Kasumi-1 (cell line): ENCODE measurements at regions not wholly inside any gene's neighbourhood (a gene's known extent, or its start where the extent isn't known, plus 50 kb on each side); places are given as distances from the start of the nearest gene placed in this dataset.
"Not testable (repeated sequence)": the region's sequence is repeated elsewhere in the genome, so short reads cannot be mapped to it uniquely, and the experiment has no call there.

Source experiments
- DNase-seq, 2 experiments: peaks; one replicate each; lab custom pipeline; 2025; lab: John Stamatoyannopoulos, UW

DNA sequence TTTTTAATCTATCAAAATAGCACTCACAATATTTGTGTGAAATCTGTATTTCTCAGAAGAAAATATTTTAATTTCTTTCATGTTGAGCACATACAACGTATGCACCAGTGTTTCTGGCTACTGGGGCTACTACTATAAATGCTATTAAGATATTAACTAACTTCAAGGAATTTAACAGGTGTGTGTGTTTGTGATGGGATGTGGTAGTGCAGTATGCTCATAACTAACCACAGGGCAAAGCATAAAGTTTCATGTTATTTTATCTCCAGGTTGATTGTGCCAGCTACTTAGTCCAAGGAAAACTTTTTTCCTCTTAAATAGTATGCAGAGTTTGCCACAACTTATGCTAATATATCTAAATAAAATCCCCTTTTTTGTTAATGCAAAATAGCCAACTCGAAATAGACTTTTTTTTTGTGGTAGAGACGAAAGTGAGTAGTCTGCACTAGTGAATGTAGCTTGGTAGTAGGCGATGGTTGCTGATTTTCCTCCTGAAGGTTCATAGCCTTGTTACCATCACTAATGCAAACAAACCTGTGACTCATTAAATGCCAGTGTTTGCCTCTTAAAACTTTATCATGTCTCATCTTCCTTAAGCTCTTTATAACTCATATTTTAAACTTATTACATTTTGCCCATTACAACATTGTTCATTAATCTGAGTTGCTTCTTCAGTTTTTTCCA lies 565.5 kb upstream of the ANO3 start:
- DNase-seq, result no peak

DNA sequence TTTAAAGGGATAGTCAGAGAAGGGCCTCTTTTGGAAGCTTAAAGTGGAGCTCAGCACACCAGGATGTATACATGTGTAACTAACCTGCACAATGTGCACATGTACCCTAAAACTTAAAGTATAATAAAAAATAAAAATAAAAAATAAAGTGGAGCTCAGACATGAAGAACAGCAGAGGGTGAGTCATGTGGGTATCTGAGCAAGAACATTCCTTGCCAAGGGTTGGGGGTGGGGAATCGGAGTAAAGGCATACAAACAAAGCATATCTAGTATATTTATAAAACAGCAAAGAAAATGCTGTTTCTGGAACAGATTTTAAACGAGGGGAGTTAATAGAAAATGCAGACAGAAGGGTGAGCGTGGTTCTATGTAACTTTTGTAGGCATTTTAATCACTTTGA lies 562.6 kb upstream of the ANO3 start:
- no peak for DNase-seq

DNA sequence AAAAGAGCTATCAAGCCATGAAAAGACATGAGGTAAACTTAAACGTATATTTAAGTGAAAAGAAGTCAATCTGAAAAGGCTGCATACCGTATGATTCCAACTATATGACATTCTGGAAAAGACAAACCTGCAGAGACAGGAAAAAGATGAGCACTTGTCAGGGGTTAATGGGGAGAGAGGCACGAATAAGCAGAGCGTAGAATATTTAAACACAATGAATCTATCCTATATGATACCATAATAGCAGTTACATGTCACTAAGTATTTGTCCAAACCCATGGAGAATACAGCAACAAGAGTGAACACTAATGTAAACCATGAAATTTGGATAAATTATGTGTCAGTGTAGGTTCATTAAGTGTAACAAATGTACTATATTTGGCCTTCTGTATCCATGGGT lies 560.3 kb upstream of the ANO3 start:
- DNase-seq, result no peak

DNA sequence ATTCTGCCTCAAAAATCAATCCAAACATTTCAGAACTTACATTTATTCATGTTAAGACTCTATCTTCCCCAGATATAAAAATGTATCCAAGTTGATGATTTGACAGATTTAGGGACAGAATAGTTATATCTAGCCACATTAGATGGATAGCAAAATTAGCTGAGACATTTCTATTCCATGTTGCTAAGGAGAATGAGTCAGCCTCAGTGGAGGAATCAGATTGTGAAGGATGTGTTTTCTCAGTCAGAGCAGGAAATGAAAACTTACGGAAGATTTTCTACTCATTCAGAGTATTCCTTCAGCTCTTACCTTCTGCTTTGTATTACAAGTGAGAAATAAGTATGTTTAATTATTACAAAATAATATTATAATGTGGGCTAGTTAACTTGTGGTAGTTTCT lies 556.3 kb upstream of the ANO3 start:
- DNase-seq, result no peak

DNA sequence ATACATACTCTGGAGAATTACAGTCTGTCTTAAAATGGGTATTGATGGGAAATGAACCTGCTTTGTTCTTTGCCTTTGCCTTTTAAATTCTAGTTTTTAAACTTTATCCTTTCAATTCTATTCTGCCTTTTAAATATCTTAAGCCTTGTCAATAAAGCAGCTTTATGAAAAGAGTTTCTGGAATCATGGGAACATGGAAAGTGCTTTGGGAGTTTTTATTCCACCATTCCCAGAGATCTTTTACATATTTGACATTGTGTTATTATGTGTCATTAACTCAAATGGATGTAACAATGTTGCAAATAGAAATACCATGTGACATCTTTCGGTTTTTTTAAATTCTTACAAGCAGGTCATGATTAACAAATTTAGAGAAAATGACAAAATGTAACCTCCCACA lies 555.7 kb upstream of the ANO3 start:
- DNase-seq, result no peak

DNA sequence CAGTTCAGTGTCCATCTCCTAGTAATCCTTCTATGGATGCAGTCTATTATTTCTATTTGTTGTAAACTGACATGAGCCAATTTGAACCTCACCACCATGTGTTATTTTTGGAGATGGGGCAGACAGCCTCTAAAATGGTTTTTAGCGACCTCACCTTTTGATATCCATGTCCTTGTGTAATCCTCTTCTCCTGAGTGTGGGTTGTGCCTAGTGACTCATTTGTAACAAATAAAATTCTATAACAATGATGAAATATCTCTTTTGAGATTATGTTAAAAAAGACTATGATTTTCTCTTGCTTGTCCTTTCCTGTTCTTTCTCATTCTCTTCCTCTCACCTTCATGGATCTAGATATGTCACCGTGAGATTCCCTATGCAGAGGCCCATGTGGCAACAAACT lies 554.6 kb upstream of the ANO3 start:
- DNase-seq, result no peak

DNA sequence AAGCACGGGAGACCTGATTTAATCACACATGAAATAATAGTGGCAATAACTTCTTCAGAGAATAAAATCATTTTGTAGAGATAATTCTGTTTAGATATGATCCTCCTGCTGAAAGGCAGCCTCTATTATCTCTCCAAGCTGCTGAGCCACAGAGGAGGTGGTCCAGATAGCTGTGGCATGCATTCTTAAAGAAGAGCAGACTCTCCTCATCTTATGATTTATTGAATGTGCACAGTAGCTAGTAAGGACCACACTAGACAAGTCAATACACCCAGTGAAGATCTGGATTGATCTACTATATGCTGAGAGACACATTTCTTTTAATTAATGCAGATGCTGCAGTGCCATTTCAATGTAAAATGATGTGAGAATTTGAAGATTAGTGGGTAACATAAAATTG lies 552.9 kb upstream of the ANO3 start:
- no peak for DNase-seq

DNA sequence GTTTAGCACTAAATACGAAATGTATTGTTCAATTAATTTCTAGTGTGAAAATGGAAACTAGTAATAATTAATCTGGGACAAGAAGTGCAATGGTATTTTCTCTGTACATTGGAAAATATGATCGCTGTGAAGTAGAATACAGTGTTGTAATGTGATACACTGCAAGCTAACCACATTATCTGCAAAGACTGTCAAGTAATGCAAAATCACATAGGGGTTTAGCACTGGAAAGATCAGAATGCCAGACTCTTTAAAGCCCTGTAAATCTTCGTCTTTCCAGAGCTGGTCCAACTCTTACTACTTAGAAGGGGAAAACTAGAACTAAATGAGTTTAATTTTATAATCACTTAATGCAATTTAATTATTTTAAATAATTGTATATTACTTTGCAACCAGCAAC lies 544.5 kb upstream of the ANO3 start:
- no peak for DNase-seq

DNA sequence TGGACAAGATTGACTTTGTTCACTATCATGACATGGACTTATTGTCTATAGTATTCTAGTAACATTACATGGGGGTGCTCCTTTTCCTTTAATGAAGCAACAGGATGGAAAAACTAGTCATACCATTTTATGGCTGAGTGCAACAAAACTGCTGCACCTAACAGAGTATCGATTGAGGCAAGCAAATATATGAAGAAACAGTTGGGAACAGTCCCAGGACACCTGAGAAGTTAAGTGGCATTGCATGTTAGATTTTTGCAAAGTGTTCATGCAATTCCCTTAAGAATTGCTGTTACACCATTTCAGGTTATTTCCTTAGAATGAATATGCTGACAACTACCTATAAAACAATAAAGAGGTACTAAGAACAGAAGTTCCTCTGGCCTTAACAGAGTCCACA lies 541.5 kb upstream of the ANO3 start:
- no peak for DNase-seq

DNA sequence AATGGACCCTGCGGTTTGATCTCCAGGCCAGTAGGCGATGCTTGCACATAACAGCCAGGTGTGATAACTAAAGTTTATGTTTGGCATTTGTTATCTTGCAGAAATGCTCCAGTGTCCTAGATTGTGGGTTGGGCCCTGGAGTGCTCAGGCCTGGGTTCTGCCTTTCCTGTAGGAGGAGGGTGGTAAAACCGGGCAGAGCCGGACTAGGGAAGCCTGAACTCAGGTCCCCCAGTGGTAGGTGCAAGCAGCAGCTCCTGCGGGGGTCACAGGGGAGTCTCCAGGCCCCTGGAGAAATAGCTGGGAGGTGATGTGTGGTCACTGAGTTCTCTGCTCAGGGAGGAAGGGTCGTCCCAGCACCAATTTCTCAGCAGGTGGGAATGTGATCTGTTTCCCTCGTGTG lies 538.3 kb upstream of the ANO3 start:
- DNase-seq, result no peak

DNA sequence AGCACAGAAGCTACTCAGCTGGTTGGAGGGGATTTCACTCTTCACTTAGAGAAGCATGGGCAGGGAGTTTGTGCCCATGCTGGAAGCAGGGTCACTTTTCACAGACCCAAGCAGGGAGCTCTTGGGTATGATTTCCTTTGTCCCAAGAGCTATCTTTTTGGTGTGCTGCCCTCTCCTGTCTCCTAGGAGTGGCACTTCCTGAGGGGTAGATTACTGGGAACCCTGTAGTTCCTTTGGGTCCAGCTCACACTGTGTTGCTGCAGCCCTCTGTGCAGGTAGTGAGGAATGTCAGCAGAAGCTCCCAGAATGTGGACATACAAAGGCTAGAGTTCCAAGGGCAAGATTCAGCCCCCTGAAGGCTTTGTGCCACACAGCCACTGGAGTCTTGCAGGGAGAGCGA lies 537.1 kb upstream of the ANO3 start:
- no peak for DNase-seq

DNA sequence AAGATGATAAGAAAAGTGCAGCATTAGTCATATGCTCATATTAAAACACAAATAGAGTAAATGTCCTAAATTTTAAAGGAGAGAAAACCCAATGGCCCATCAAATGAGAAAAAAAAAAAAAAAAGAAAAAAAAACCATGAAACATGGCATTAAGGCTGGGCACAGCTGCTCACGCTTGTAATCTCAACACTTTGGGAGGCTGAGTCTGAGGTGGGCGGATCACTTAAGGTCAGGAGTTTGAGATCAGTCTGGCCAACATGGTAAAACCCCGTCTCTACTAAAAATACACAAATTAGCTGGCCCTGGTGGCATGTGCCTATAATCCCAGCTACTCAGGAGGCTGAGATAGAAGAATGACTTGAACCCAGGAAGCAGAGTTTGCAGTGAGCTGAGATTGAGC lies 515.5 kb upstream of the ANO3 start:
- DNase-seq, result no peak

DNA sequence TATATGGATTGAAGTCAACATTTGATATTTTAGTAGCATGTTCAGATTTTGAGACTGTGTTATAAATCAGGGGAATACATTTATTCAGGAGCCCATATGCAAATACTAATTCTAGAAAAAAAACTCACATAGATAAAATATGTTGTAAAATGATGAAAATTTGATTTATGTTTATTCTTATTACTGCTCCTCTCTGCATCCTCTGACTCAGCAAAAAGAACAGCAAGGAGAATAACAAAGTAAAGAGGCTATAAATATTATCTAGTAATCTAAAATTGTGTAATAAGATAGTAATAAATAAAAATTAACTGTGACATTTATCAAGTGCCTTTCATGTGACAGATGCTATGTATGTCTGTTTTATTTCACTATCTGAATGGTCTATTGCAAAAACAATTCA lies 507.2 kb upstream of the ANO3 start:
- no peak for DNase-seq

DNA sequence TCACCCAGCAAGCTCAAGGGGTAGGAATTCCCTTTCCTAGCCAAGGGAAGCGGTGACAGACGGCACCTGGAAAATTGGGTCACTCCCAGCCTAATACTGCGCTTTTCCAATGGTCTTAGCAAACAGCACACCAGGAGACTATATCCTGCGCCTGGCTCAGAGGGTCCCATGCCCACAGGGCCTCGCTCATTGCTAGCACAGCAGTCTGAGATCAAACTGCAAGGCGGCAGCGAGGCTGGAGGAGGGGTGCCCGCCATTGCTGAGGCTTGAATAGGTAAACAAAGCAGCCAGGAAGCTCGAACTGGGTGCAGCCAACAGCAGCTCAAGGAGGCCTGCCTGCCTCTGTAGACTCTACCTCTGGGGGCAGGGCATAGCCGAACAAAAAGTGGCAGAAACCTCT lies 500.4 kb upstream of the ANO3 start:
- not testable (repeated sequence) for DNase-seq

DNA sequence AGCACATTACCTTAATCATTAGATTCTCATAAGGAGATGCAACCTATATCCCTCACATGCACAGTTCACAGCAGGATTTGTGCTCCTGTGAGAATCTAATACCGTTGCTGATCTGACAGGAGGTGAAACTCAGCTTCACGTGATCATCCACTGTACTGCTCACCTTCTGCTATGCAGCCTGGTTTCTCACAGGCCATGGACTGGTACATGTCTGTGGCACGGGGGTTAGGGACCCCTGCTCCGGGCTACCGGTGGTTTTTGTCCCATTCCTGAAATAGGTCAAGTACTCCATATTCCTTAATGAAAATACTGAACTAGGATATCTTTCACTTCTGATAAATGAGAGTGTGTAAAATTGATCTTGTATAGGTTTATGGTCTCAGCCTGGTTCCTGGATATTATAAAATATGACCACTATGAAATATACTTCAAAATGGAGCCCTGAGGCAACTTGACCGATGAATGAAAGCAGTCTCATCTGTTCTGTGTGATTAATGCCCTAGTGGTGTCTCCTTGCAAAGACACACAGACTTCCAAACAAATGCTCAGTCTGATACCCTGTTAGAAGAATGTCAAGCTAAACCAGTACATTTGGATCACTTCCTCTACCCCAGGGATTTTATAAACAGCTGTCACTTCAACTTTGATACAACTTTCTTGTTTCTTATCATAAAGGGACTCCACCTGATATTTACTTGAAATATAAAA lies 492.9 kb upstream of the ANO3 start:
- DNase-seq, result no peak

DNA sequence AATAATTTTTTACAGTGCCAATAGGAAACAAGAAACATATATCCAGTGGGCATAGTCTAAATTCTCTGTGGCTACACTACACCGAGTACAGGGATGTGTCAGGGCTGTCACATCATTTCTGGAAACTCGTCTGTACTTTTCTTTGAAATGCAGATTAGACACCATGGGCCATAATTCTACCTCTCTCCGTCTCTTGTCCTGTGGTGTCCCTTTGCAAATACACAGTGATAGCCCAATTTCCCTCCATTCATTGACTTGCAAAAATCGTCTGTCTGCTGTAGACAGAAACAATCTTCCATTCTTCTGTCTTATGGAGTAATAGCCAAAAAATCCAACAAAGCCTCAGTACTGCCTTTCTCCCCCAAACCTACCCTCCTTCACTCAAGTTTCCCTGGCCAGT lies 487.1 kb upstream of the ANO3 start:
- DNase-seq, result no peak

DNA sequence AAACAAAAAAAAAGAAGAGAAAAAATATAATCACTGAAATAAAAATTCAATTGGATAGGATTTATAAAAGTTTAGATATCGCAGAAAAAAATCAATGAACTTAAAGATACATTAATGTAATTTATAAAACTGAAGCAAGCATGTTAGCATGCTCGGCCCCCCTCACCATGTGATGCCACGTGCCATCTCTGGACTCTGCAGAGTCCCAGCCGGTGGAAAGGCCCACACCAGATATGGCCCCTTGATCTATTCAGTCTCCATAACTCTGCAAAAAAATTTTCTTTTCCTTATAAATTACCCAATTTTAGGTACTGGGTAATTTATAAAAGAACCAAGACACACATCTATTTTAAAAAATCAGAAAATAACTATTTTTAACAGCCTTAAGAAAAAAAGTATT lies 476.0 kb upstream of the ANO3 start:
- DNase-seq, result no peak

DNA sequence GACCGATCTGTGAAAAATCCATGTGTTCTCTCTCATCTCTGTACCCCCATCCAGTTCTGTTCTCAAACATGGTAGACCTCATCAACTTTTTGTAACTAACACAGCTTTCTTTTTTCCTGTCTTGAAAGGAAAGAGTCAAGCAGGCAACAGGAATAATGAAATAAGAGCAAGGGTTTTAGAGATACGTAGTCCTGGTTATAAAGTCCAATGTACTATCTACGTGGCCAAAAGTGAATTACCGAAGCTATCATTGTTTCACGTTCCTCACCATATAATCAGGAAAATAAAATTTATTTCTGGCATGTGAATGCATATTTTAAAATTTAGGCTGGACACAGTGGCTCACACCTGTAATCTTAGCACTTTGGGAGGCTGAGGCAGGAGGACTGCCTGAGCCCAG lies 472.2 kb upstream of the ANO3 start:
- no peak for DNase-seq

DNA sequence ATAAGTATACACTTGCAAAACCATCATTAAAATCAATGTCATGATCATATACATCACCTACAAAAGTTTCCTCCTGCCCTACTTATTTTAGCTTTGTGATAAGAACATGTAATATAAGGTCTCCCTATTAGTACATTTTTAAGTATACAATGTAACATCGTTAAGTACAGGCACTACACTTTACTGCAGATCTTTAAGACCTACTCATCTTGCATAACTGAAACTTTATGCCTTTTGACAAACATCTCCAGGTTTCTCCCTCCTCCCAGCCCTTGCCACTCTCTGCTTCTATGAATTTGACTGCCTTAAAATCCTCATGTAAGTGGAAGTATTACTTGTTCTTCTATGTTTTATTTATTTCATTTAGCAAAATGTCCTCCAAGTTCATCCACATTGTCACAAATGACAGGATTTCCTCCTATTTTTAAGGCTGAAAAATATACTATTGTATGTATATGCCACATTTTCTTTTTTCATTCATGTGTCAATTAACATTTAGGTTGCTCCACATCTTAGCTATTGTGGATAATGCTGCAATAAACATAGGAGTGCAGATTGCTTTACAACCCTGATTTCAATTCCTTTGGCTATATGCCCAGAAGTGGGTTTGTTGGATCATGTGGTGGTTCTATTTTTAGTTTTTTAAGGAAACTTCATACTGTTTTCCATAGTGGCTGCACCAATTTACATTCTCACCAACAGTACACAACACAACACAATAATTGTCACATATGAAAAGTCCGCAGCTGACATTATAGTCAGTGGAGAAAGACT lies 471.1 kb upstream of the ANO3 start:
- DNase-seq, result no peak

DNA sequence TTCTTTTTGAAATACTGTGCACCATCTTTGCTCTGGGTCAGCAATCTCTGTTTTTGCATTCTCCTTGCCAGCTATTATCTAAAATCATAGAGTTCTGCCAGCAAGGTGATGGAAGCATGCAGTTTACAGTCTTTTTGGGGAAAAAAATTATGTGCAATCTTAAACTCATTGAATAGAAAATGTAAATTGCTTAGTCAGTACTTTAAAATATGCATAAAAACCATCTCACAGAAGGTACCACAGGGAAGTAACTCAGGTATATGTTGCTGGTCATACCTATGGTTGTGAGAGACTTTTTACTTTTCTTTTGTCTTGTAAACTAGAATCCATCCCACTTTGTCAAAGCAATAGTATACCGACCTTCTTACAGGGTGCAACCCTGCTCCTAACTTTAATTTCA lies 469.8 kb upstream of the ANO3 start:
- no peak for DNase-seq

DNA sequence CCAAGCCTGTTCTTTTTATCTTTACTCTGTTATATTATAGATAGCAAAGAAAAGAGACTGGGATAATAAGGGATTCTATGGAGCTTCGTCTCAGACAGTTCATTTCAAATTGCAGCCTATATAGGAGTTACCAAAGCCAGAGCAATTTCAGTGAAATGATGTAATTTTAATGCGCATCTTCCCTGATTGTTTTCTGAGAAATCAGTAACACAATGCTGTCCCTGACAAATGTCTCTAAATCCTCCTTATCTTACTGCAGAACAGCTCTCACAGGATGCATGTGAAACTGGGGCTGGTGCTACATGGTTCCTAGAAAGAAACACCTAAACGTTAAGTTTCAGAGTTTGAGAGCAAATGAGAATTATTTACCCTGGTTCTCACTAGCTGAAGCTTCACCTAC lies 467.9 kb upstream of the ANO3 start:
- DNase-seq, result no peak

DNA sequence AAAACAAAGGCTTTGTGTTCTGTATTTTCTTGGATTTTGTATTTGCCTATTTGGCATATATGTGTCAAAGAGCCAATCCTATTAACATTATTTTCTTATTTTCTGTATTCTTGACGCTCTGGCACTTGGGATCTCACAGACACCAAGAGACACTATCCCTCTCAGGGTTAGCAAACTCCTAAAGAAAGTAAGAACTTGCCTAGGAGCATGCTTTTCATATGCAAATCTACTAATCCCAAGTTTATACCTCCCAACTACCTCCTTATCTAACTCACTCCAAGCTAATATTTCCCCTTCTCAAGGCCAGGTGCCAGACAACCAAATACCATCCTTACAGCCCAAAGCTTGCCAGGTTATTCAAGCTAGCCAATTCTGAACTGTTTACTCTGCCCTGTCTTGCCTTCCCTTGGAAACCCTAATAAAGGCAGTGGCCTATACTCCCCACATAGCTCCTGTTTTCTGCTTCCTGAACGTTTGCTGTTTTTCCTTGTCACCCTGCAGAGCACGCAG lies 455.4 kb upstream of the ANO3 start:
- no peak for DNase-seq

DNA sequence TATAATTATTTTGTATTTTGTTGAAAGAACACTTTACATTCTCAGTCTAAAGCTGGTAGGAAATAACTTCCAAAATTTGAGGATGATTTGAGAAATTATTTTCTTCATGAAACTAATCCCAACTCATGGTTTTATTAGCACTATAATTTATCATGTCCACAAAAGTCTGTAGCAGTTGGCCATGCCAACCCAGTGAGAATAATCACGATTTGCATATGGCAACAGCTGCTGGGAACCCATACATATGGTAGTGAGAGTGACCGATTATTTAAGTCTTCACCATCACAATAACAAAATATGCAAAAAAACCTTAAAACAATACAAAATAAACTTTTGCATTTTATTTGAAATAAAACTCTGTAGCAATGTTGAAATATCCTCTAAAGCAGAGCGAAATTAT lies 445.9 kb upstream of the ANO3 start:
- DNase-seq, result no peak
